ENCODE measurements at regions not wholly inside any gene's neighbourhood (a gene's known extent, or its start where the extent isn't known, plus 50 kb on each side); places are given as distances from the start of the nearest gene placed in this dataset.

DNA sequence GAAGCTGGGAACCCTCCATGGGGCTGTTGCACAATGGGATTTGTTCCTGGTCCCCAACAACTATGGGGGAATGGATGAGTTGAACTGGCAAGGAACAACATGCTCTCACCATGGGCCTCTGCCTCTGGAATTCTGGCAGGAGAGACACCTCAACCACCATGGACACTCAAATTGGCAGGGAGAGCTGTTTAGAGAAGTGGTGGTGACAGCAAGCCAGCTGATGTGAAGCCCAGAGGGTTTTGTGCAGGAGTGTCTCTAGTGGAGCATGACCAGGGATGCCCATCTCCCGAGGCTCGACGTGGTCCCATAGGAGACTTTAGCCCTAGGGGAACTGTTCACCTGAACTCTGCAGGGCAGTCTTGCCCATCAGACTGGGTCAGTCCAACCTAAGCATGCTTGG, 345.2 kb upstream of the CCDC196 start:
- TF ChIP-seq, protein P1, sequence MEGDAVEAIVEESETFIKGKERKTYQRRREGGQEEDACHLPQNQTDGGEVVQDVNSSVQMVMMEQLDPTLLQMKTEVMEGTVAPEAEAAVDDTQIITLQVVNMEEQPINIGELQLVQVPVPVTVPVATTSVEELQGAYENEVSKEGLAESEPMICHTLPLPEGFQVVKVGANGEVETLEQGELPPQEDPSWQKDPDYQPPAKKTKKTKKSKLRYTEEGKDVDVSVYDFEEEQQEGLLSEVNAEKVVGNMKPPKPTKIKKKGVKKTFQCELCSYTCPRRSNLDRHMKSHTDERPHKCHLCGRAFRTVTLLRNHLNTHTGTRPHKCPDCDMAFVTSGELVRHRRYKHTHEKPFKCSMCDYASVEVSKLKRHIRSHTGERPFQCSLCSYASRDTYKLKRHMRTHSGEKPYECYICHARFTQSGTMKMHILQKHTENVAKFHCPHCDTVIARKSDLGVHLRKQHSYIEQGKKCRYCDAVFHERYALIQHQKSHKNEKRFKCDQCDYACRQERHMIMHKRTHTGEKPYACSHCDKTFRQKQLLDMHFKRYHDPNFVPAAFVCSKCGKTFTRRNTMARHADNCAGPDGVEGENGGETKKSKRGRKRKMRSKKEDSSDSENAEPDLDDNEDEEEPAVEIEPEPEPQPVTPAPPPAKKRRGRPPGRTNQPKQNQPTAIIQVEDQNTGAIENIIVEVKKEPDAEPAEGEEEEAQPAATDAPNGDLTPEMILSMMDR (IDR thresholded peaks at IDR 0.05), result no peak
- no peak for ATAC-seq (ENCODE audit: low FRiP score)

DNA sequence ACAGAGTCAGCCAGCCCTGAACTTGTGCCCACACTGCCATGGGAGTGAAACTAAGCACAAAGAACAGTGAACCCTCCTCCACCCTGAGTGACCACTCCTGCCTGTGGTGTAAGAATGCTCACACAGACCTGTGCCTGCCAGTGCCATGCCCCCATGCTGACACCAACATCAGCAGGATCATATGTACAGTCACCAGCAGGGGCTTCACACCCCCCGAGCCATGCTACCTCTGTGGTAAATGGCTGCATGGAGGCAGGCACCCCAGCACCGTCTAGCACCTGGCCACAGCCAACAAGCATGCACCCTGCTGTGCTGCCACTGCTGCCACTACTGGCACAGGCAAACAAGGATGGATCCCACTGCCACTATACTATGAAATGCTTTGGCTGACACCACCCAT, 344.4 kb upstream of the CCDC196 start:
- TF ChIP-seq, protein P1 (IDR thresholded peaks at IDR 0.05), result no peak
- DNase-seq (ENCODE audit: low spot score), result no peak
- ATAC-seq (ENCODE audit: low FRiP score), result no peak

More for the DNA sequence above, 345.2 kb upstream of the CCDC196 start:
- DNase-seq (ENCODE audit: low spot score), result no peak

DNA sequence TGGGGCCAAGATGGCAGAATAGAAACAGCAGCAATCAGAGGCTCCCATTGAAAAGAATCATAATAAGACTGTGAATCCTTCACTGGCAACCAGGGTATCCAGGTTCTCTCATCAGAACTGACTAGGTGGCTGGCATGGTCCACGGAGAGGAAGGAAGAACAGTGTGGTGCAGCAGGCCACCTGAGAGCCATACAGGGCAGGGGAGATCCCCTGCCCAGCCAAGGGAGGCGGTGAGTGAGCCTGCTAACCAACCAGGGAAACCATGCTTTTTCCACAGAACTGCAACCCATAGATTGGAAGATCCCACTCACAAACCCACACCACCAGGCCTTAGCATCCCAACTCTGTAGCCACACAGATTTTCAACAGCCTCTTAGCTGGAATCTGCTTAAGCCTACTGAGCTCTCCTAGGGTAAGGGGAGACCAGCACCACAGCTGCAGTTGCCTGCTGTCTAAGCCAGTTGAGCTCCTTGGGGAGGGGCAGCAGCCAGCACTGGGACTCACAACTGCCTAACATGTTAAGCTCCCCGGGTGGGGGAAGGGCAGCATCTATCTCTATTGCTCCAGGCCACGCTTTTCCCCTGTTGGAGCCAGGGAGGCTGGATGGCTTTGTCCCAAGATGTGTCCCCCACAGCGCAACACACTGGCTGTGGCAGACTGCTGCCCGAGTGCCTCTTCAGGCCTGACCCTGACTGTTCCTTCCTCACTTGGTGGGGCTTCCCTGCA, 342.6 kb upstream of the CCDC196 start:
- DNase-seq (ENCODE audit: low spot score), result no peak
- TF ChIP-seq, protein P1 (IDR thresholded peaks at IDR 0.05), result no peak
- ATAC-seq (ENCODE audit: low FRiP score), result no peak

DNA sequence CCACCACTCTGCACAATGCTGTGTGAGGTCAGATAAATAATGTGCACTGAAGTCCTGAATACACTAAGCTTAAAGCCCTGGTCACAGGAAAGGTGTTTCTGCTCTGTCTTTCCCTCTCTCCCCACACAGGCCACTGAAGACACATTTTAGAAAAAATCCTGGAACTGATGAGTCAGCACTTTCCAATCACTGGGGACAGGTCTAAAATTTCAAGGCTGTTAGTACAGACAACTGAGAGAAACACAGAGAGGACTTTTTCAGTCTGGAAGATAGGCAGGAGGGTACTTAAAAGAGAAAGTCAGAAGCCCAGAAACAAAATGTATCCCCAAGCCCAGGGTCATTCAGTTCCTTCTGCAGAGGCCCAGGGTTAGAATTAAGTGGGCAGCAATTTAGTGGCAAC, 333.9 kb upstream of the CCDC196 start:
- DNase-seq (ENCODE audit: low spot score) (no peak), ATAC-seq (ENCODE audit: low FRiP score) (no peak)
- TF ChIP-seq, protein P1 (IDR thresholded peaks at IDR 0.05), result no peak

DNA sequence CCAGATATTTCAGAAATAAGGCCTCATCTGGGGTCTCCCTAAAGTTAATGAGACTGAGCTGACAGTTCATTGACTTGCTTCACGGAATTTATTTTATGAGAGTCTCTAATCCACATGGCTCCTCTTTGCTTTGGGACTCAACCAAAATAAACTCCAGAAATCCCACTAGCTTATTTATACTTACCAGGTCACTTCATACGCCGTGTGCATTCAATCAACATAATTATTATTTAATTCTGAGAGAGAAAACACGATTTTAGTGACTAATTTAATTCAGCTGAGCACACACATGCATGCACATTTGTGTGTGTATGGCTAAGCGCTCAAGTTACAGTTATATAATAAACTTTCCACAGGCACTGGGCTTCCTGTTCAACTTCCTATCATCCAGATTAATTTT, 333.4 kb upstream of the CCDC196 start:
- TF ChIP-seq, protein P1 (IDR thresholded peaks at IDR 0.05), result no peak
- ATAC-seq (ENCODE audit: low FRiP score) (no peak), DNase-seq (ENCODE audit: low spot score) (no peak)

DNA sequence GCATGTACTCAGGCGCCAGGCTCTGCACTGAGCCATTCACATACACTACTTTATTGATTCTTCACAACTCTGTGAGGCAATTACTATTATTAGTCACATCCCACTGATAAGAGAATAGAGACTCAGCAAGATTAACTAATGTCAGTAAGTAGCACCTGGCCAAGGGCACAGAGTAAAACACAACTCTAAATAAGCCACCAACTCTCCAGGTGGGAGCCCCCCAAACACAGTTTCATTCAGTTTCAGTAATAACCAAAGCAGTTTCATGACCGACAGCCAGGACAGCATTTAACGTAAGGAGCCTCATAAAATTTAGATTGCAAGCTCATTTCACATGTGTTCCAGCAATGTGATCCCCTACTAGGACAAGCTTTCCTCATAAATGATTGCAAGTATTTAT, 323.1 kb upstream of the CCDC196 start:
- ATAC-seq (ENCODE audit: low FRiP score) (no peak), DNase-seq (ENCODE audit: low spot score) (no peak)
- TF ChIP-seq, protein P1 (IDR thresholded peaks at IDR 0.05), result no peak

DNA sequence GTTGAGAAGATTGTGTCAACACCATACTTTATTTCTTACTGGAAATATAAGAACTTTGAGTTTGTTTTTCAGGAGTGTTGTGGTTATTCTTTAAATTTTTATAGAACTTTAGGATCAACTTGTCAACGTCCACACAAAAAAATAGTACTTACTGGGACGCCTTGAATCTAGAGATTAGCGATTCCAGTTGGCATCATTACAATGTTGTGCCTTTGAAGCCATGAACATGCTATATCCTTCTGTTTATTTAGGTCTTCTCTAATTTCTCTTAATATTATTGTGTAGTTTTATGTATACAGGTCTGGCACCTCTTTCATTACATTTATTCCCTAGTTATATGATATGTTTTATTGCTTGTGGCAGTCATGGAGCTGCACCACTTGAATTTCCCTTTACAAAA, 320.8 kb upstream of the CCDC196 start:
- TF ChIP-seq, protein P1 (IDR thresholded peaks at IDR 0.05), result no peak
- ATAC-seq (ENCODE audit: low FRiP score) (no peak), DNase-seq (ENCODE audit: low spot score) (no peak)

Measured in omental fat pad (tissue), 3 donors.